KBM-7 (cell line): ENCODE measurements at regions not wholly inside any gene's neighbourhood (a gene's known extent, or its start where the extent isn't known, plus 50 kb on each side); places are given as distances from the start of the nearest gene placed in this dataset.
A peak's percentile ranks its signal among the peaks of the same experiment; 100 is the strongest.
"Not testable (repeated sequence)": the region's sequence is repeated elsewhere in the genome, so short reads cannot be mapped to it uniquely, and the experiment has no call there.

Source experiments
- DNase-seq: peaks from one replicate; pipeline ENCODE4 v3.0.0-alpha.2; 2015
- in situ Hi-C: fragments of 300-500 bp; cut with MboI; formaldehyde crosslinking; loops from 2 replicates; pipeline ENCODE4 v1.14.3; 2020; ENCODE audit warnings: low sequenced_read_pairs, low pct_unique_long_range_greater_than_20kb, mixed read lengths

- DNase-seq = no peak
- in situ Hi-C loops = no loop called here
These were observed 56.3 kb downstream of the SOX14 start for GRCh38 chr3:137820366-137820765.

DNA sequence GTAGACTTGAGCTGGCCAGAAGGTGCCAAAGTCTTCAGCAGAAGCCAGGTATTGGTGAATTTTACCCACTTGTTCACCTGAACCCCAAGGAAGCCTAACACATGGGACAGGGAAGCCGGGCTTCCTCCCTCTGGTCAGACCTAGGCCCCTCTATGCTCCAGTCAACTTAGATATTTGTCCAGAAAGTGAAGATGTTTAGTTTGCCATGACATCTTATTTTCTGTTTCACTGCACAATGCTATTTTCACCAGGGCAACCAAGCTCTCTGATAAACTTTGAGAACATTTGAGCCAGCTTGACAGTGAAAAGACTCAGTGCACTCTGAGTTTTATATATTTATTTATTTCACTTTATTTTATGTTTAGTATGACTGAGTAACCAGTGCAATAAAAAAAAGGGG is 71.0 kb downstream of the SOX14 start:
- in situ Hi-C loops = no loop called here
- DNase-seq = no peak

DNA sequence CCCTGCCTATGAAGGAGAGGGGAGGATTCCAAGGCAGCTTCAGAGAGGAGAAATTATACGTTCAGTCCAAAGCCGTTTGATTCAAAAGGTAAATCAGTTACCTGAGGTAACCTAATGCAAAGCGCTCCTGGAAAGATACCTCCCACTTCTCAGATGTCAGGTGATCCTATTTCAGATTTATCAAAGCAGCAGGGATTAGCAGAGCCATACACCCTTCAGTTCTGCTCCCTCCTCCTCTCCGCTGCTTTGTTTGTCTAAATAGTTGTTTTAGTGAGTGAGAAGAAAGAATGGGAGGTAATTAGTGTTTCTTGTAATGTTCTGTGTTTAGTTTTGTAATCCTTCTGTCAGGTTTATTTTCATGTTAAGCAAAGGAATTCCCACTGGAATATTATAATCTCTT is 81.1 kb downstream of the SOX14 start:
- in situ Hi-C loops = no loop called here
- no peak for DNase-seq

- DNase-seq = no peak
- in situ Hi-C loops = no loop called here
These were observed 81.6 kb downstream of the SOX14 start for GRCh38 chr3:137845666-137846065.

DNA sequence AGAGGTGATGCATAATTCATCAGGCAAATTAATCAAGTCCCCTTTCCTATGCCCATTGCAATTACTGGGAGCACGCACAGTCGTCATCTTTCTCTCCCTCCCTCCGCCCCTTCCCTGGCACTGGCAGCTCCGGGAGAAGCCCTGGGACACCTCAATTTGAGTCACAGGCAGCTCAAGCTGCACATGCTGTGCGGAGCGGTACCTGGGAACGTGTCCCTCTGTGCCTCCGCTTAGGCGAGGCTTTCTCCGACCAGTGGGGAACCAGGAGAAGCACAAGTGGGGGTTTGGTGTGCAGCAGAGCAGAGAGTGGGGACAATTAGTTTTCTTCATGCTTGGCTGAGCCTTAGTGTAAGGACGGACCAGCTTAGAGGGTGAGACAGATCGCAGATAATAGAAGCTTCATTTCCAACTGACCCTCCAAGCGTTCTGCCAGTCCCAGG is 88.3 kb downstream of the SOX14 start:
- in situ Hi-C loops = no loop called here
- DNase-seq = no peak

DNA sequence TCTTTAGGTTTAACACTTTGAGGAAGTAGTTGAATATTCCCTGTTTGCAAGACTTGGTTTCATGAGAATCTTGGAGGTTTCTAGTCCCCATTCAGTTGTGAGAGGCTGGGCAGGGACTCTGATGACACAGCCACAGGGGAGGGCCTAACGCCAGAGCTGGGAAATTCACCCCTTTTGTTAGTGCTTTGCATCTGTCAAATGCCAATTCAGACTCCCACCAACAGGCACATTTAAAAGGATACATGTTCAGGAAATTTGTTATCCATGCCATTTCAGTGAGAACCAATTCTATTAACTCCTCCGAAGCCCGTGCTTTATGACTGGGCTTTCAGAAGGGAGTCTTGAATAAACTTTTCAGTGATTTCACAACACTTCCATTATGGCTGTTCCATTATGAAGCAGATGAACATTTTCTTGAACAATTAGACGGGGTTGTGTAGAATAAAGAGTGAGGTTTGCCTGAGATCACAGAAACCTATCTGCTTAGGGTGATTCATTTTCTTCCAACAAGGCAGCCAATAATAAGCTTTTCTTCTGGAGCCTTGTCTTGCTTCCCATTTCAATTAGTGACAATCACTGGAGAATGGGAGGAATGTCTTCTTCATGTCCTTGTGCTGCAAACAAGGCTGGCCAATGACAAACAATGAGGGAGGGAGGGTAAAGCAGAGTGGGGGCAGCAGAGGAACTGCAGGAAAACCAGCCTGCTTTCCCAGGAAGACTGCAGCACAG is 90.6 kb downstream of the SOX14 start:
- in situ Hi-C loops = no loop called here
- no peak for DNase-seq

DNA sequence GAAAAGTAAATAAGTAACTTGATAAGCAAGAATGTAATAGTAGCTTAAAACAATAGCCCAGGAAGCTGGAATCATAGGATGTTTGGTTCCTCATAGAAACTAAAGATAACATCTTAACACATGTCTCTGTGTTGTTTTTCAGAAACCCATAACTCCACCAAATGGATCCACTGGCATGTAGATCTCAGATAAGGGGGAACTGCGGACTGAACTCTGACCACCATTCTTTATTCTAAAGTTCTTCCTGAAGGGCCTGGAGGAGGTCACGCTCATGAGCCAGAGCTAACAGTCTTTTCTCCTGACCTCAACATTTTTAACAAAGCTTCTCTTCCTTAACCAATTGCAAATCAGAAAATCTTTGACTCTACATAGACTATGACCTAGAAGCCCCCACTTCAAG is 101.9 kb downstream of the SOX14 start:
- in situ Hi-C loops = no loop called here
- no peak for DNase-seq

- no peak for DNase-seq
- in situ Hi-C loops = no loop called here
These were observed 102.8 kb downstream of the SOX14 start for GRCh38 chr3:137866933-137867332.

DNA sequence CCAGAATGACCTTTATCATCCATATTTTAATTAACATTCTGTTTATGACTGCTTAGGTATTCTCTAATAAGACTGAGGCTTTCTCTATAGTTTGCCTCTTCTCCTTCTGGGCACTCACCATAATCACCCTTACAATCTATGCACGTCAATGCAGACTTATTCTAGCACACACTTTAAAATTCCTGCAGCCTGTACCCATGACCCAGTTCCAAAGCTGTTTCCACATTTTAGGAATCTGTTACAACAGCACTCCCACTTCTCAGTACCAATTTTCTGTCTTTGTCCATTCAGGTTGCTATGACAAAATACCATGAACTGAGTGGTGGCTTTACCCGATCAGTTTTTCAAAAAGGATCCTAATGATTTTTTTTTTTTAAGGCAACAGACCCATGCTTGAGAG is 103.5 kb downstream of the SOX14 start:
- in situ Hi-C loops = no loop called here
- no peak for DNase-seq

DNA sequence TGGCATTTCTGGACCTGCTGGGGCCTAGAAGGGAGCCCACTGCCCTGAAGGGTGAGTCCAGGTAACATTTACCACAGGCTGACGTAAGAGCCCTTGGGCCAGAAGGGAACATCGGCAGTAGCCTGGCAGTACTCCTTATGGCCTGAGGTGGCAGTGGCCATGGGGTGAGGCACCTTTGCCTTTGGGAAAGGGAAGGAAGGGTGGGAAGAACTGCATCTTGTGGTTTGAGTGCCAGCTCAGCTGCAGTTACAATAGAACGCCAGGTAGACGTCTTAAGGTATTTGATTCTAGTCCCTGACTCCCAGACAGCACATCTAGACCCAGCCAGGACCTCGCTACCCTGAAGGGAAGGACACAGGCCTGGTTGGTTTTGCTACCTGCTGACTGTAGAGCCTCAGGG is 104.9 kb downstream of the SOX14 start:
- in situ Hi-C loops = no loop called here
- DNase-seq = no peak

GRCh38 chr3:137872589-137872988 is 108.5 kb downstream of the SOX14 start:
- in situ Hi-C loops, DNase-seq: not testable (repeated sequence)

DNA sequence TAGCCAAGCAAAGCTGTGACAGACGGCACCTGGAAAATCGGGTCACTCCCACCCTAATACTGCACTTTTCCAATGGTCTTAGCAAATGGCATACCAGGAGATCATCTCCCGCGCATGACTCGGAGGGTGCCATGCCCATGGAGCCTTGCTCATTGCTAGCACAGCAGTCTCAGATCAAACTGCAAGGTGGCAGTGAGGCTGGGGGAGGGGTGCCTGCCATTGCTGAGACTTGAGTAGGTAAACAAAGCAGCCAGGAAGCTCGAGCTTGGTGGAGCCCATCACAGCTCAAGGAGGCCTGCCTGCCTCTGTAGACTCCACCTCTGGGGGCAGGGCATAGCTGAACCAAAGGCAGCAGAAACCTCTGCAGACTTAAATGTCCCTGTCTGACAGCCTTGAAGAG is 113.1 kb upstream of the CLDN18 start:
- in situ Hi-C loops, DNase-seq: not testable (repeated sequence)

- in situ Hi-C loops = no loop called here
- DNase-seq = no peak
These were observed 102.8 kb upstream of the CLDN18 start for GRCh38 chr3:137906985-137907649.

- in situ Hi-C loops = no loop called here
- DNase-seq = no peak
These were observed 85.3 kb upstream of the CLDN18 start for GRCh38 chr3:137924628-137925027.

DNA sequence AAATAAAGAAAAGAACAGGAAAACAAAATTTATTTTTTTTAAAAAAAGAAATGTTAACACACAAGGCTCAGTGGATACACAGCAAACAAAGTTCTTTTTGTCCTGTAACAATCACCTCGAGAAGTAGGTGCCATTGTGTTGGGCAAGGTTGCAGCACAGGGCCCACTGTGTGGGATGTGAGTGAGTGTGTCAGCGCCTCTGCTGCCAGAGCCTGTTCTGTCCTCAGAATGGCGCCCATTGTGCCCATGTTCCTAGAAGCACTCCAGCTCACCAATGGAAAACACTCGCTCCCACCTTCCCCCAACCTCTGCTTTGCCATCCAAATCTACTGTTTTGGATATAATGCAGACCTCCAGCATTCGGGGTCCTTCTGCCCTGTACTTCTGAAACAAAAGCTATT is 84.9 kb upstream of the CLDN18 start:
- no peak for DNase-seq
- in situ Hi-C loops = no loop called here

DNA sequence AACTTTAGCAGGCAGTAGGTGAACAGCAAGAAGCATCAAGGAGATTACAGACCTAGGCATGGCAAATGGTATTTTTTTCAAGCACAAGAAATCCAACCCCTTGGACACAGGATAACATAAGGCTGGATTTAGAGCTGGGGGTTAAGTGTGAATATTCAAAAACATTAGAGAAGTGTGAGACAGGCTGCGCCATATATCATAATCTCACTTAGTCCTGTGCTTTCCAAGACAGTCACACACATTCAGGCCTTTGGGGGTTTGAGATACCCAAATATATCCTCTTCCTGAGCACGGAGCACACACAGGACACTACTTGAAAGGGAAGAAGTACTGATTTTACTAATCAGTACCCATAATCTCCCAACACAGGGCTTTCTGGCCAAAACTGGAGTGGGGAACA is 83.0 kb upstream of the CLDN18 start:
- DNase-seq = no peak
- in situ Hi-C loops = no loop called here

DNA sequence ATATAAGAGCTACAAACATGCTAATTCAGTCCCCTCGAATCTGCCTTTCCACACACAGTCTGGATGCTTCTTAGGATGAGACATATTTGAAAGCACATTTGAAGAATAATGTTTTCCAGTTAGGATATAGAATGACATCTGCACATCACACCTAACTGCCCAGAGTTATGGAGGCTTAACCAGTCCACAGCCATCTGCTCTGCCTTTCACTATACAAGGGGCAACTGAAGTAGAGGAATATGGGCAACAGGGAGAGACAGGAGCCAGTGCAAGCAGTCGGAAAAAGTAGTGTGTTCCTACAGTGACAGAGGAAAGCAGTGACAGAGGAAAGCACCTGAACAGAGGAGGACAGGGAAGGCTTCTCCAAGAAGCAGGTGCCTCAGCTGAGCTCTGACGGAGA is 79.0 kb upstream of the CLDN18 start:
- in situ Hi-C loops = no loop called here
- no peak for DNase-seq

GRCh38 chr3:137938876-137939275 is 71.1 kb upstream of the CLDN18 start:
- no peak for DNase-seq
- in situ Hi-C loops = no loop called here

DNA sequence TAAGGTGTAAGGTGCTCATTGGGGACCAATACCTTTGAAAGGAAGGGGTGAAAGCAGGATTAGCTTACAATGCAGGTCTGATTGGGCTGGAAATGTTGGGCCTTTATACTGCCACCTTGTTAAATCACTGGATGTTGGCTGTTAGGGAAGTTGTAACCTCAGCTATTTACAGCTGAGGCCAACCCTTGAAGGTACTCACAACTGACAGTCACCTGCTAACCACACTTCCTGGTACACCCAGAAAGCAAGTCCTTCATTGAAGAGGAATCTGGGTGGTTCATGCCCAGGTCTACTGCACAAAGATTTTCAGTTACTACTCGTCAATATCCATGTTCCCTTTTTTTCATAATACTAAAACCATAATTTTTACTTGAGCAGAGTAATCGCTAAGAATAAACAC is 65.4 kb upstream of the CLDN18 start:
- in situ Hi-C loops = no loop called here
- no peak for DNase-seq

DNA sequence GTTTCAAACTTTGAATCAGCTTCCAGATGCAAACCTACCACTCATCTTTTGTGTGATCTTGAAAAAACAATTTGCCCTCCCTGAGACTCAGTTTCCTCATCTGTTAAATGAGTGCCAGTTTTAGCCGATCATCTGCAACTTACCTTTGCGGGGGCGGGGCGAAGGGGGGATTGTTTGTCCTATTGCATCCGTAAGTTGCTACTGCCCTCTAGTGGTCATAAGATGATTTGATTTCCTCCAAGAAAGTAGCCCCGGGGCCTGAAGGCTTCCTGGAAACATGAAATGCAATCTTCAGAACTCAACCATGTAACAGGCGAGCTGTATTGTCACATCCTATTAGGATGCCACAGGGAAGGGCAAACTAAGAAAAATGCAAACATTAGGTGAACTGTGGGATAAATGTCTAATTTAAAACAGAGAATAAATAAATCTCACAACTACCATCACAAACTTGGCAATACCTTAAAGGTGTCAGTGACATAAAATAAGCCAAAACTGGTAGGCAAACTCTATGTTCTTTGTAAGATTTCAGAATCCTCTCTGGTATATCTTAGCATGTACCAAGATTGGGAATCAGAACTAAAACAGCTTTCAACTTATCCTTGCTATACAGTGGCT is 63.5 kb upstream of the CLDN18 start:
- peak; percentile 73 for DNase-seq
- in situ Hi-C loops = no loop called here

DNA sequence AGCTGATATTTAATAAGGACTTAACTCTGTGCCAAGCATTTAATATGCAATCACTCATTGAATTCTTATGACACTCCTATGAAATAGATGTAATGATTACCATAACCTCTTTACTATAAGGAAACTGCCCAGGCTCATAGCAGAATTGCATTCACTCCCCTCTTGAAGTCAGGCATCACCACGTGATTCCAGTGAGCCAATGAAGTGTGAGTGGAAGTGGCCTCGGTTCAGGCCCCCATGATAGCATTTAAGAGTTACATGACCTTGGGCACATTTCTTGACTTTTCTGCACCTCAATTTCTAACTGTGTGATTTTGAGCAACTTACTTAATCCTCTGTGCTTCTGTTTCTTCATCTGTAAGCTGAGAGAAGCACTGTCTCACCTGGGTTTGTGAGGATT is 62.8 kb upstream of the CLDN18 start:
- in situ Hi-C loops = no loop called here
- no peak for DNase-seq
